ENCODE measurements at regions not wholly inside any gene's neighbourhood (a gene's known extent, or its start where the extent isn't known, plus 50 kb on each side); places are given as distances from the start of the nearest gene placed in this dataset.

DNA sequence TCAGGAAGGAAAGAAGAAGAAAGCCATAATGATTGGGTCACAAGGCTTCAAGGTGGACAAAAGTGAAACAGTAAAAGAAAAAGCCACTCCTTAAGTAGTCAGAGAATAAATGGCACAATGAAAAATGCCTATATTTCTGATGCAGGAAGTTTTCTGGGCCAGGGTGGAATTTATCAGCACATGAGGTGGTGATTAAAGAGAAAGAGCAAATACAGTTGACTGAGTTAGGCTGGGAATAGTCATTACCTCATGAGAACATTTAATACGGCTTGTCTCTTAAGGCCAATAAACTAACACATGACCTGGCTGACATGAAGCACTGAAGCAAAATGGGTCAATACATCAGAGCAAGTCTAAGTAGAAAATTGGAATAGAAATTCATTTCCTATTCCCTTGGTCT lies 499.7 kb downstream of the TMTC2 start:
- DNase-seq, result no peak

DNA sequence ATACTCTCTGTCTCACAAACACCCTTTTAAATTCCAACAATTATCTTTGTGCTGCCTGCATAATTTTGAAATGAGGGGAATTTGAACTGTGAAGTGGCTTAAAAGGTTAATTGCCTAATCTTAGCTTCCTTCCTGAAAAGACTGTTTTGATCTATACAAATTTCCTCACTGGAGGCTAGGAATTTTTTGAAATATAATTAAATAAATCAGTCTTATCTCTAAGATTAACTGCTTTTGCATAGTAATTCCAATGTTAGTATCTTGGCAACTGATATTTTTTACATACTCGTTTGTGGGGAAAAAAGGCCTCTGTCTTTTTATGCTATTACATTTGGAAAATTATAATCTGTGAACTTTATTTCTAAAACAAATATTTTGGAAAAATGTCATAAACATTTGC lies 498.5 kb downstream of the TMTC2 start:
- no peak for DNase-seq
